CMK (cell line): ENCODE measurements at regions not wholly inside any gene's neighbourhood (a gene's known extent, or its start where the extent isn't known, plus 50 kb on each side); places are given as distances from the start of the nearest gene placed in this dataset.
"Not testable (repeated sequence)": the region's sequence is repeated elsewhere in the genome, so short reads cannot be mapped to it uniquely, and the experiment has no call there.

Experiments
- DNase-seq: peaks from one replicate; pipeline ENCODE4 v3.0.0-alpha.2; 2010; ENCODE audit warnings: low read depth

- DNase-seq = no peak
Observed at GRCh38 chr6:4354181-4354580, 218.8 kb upstream of the ECI2 start.

- DNase-seq = no peak
Observed at GRCh38 chr6:4352731-4353130, 217.4 kb upstream of the ECI2 start.

GRCh38 chr6:4352322-4352669 lies 216.9 kb upstream of the ECI2 start:
- DNase-seq = no peak

GRCh38 chr6:4351520-4352321 lies 216.3 kb upstream of the ECI2 start:
- no peak for DNase-seq

GRCh38 chr6:4350567-4351519 lies 215.5 kb upstream of the ECI2 start:
- DNase-seq = no peak

DNA sequence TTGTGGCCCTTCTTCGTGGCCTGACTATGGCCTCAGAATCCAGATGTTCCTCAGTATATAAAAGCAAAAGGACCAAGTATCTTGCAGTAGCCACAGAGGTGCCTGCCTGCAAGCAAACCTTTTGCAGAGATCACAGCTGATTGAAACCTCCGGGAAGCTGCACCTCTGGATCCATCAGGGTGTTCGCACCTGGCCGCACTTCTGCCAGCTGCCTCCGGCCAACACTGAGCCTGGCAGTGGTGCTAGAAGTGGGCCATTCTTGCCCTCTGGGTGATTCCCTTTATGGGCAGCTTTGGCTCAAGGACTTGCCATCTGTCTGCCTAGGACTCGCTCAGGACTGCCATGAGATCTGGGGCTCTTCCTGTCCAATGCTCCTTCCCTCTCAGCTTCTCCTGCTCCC lies 214.6 kb upstream of the ECI2 start:
- DNase-seq = no peak

DNA sequence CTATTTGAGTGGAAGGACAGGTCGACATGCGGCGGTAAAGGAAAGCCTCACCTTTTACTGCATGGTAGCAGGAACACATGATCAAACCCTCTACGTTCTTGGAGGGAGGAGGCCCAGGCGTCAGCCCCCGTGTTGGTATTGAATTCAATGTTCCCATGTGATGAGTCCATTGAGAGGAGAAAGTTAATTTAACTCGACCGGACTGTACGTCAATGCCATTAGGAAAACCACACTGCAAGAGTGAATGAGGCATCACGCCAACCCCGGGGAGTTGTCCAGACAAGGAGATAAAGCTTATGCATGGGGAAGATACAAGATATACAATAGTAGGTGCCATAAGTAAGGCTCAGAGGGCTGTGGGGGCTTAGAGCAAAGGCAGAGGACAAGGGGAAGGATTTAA lies 213.9 kb upstream of the ECI2 start:
- DNase-seq = no peak

DNA sequence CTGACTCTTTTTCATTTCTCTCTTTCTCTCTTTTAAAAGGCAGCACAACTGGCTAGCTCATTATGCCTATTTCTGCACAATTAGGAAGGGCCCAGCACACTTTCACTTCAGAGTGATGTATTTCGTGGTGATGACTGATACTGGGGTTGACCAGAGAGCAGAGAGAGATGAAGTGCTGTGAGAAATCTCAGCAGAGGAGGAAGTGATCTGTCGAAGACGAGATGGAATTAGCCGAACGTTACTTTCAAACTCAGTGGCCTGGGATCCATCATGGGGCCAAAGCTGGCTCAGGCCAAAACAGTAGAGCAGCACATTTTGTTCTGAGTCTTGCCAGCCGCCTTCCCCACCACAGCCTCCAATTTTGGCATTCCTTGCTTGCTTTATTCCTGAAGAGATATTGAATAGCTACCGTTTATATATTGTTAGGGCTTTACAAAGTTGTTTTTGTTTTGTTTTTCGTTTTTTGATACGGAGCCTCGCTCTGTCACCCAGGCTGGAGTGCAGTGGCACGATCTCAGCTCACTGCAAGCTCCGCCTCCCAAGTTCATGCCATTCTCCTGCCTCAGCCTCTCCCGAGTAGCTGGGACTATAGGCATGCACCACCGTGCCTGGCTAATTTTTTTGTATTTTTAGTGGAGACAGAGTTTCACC lies 213.2 kb upstream of the ECI2 start:
- no peak for DNase-seq

DNA sequence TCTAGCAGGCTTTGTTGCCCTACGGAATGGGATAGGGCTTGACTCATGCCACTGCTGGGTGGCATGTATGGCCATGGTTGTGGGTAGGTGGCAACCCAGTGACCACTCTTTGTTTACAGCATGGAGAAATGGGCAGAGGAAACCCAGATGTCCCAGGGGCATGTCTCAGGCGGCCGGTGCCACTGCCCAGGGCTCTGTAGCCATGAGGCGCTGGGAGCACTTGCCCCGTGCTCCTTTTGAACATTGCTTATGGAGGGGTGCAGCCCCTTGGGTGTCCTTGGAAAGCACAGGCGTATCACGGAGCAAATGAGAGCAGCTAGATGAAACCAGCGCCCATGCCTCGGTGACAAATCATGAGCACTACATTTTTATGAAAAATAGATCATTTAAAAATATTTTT lies 212.5 kb upstream of the ECI2 start:
- no peak for DNase-seq

GRCh38 chr6:4346659-4347333 lies 211.4 kb upstream of the ECI2 start:
- no peak for DNase-seq

- no peak for DNase-seq
Observed at GRCh38 chr6:4345543-4345942, 210.2 kb upstream of the ECI2 start.

DNA sequence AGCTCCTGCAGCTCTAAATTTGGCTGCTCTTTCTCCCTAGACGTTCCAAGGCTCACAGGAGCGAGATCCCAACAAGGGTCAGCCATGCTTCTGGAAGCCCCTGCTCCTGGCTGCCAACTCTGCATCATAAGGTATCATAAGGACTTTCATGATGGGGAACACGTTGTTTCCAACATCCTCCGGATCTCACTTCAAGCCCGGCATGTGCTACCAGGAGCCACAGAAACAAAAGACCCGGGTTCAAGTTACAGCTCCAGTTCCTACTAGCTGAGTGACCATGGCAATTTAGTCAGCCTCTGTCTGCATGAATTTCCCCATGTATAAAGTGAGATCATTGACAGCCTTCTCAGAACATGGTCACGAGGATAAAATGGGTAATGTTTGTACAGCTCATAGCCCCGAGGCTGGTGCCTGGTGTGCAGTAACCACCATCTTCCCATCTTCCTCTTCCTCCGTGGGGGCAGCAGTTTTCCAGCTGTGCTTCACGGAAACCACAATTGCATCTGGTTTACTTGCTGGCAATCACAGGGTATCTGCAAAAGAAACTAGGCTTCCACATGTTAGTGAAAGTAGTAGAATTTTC lies 209.0 kb upstream of the ECI2 start:
- peak; percentile 70 for DNase-seq

- no peak for DNase-seq
Observed at GRCh38 chr6:4342407-4343137, 207.2 kb upstream of the ECI2 start.

GRCh38 chr6:4341078-4341797 lies 205.9 kb upstream of the ECI2 start:
- DNase-seq = no peak

DNA sequence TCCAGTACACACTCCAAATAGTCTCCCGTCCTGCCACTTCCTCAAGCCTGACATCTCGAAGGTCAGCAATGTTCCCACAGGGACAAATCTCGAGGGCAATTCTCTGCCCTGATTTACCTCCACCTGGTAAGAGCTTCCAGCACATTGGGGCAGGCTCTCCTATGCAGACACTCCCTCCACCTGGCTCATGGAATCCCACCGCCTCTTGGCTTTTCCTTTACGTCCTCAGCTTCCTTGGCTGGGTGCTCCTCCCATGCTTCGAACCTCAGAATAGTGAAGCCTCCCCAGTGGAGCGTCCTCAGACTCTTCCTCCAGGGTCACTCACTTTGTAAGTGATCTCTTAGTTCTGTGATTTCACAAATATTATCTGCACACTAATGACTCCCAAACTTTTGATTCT lies 205.2 kb upstream of the ECI2 start:
- DNase-seq = no peak

GRCh38 chr6:4338884-4339283 lies 203.5 kb upstream of the ECI2 start:
- no peak for DNase-seq

DNA sequence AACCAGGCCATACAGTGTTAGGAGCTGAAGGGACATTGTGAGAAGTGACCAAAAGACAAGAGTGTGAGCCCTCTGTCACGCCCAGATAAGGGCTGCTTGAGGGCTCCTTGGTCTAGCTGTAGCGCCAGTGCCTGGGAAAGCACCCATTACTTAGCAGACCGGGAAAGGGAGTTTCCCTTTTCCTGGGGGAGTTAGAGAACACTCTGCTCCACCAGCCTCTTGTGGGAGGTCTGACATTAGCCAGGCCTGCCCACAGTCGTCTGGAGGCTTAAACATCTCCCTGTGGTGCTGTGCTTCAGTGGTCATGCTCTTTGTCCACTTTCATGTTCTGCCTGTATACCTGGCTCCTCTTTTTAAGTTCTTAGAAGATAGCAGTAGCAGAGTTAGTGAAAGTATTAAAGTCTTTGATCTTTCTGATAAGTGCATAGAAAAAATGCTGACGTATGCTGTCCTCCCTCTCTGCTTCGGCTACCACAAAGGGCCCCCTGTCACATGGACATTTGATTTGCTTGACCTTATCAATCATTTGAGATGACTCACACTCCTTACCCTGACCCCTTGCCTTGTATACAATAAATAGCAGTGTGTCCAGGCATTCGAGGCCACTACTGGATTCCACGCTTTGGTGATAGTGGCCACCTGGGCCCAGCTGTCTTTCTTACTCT lies 201.5 kb upstream of the ECI2 start:
- no peak for DNase-seq

DNA sequence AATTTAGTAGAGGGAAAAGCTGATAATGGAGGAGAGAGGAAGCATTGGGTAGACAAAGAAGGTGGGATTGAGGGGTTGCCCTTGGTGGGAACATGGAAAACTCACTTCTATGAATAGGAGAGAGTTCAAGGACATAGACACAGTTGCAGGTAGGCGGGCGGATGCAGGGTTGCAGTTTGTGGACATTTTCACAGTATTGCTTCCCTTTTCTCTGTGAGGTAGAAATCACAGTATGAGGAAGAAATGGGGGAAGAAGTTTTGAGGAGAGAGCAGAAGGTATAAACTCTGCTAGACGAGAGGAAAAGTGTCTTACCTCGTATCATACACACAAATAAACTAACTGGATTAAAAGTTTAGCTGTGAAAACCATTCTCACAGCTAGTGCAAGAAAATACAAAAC lies 200.7 kb upstream of the ECI2 start:
- no peak for DNase-seq

DNA sequence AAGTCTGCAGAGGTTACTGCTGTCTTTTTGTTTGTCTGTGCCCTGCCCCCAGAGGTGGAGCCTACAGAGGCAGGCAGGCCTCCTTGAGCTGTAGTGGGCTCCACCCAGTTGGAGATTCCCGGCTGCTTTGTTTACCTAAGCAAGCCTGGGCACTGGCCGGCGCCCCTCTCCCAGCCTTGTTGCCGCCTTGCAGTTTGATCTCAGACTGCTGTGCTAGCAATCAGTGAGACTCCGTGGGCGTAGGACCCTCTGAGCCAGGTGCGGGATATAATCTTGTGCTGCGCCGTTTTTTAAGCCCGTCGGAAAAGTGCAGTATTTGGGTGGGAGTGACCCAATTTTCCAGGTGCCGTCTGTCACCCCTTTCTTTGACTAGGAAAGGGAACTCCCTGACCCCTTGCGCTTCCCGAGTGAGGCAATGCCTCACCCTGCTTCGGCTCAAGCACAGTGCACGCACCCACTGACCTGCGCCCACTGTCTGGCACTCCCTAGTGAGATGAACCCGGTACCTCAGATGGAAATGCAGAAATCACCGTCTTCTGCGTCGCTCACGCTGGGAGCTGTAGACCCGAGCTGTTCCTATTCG lies 198.9 kb upstream of the ECI2 start:
- not testable (repeated sequence) for DNase-seq

GRCh38 chr6:4327841-4328240 lies 192.5 kb upstream of the ECI2 start:
- no peak for DNase-seq
